ENCODE measurements at regions not wholly inside any gene's neighbourhood (a gene's known extent, or its start where the extent isn't known, plus 50 kb on each side); places are given as distances from the start of the nearest gene placed in this dataset.

- Histone ChIP-seq H3K27ac (ENCODE audit: low read depth, low read length, poor library complexity, severe bottlenecking) (no peak overlapping the region), H3K4me3 (ENCODE audit: low read depth, low read length, poor library complexity, severe bottlenecking) (no peak overlapping the region), H3K9me3 (ENCODE audit: low read length) (no peaks in the 10 kb centered on the region), H3K9me2 (ENCODE audit: insufficient read depth, low read length) (no peaks in the 10 kb centered on the region), H3K36me3 (ENCODE audit: insufficient read depth, low read length) (no peaks in the 10 kb centered on the region), H3K79me2 (ENCODE audit: insufficient read depth, low read depth, low read length) (no peaks in the 10 kb centered on the region), H3K4me2 (ENCODE audit: low read length) (no peak overlapping the region), H4K20me1 (ENCODE audit: insufficient read depth, low read length) (no peaks in the 10 kb centered on the region), H3K4me1 (ENCODE audit: insufficient read depth, low read length, poor library complexity, severe bottlenecking) (peaks cover 10% of the 10 kb centered on the region), H2AFZ (ENCODE audit: low read length) (no peak overlapping the region; the same call in 1 of the 2 replicates)
- no peak for DNase-seq (ENCODE audit: low spot score)
- intact Hi-C loops (cut with micrococcal nuclease; ENCODE audit: unreplicated experiment) = no loop called here
- POLR2A ChIA-PET = no interaction called here
- CTCF ChIA-PET (ENCODE audit: unreplicated experiment) = no interaction called here
- TF ChIP-seq EZH2phosphoT487 (IDR thresholded peaks at IDR 0.05; ENCODE audit: borderline replicate concordance, low read depth, low read length) = no peak
- no peak for TF ChIP-seq CTCF (conservative IDR thresholded peaks at IDR 0.05; ENCODE audit: low read length)
- BruUV-seq (replicated peaks) = no TSS peak
These were observed 71.9 kb upstream of the USP24 start for GRCh38 chr1:55286856-55287602.

- H2AFZ ChIP-seq (ENCODE audit: low read length) = no peak overlapping the region
- ChIA-PET POLR2A (no interaction called here), CTCF (ENCODE audit: unreplicated experiment) (no interaction called here)
- H3K4me3 ChIP-seq (ENCODE audit: low read depth, low read length, poor library complexity, severe bottlenecking) = no peak overlapping the region
- H3K4me1 ChIP-seq (ENCODE audit: insufficient read depth, low read length, poor library complexity, severe bottlenecking) = peaks cover 10% of the 10 kb centered on the region
- H4K20me1 ChIP-seq (ENCODE audit: insufficient read depth, low read length) = no peaks in the 10 kb centered on the region
- TF ChIP-seq CTCF (conservative IDR thresholded peaks at IDR 0.05; ENCODE audit: low read length) (no peak), EZH2phosphoT487 (IDR thresholded peaks at IDR 0.05; ENCODE audit: borderline replicate concordance, low read depth, low read length) (no peak)
- H3K79me2 ChIP-seq (ENCODE audit: insufficient read depth, low read depth, low read length) = no peaks in the 10 kb centered on the region
- no TSS peak for BruUV-seq (replicated peaks)
- no peaks in the 10 kb centered on the region for H3K9me3 ChIP-seq (ENCODE audit: low read length)
- H3K36me3 ChIP-seq (ENCODE audit: insufficient read depth, low read length) = no peaks in the 10 kb centered on the region
- DNase-seq (ENCODE audit: low spot score) = no peak
- intact Hi-C loops (cut with micrococcal nuclease; ENCODE audit: unreplicated experiment) = loop anchor here (2.0 kb wide), 1 partner anchor 1299 kb away; no protein-coding TSS in a partner anchor
- H3K27ac ChIP-seq (ENCODE audit: low read depth, low read length, poor library complexity, severe bottlenecking) = no peak overlapping the region
- H3K4me2 ChIP-seq (ENCODE audit: low read length) = no peak overlapping the region
- no peaks in the 10 kb centered on the region for H3K9me2 ChIP-seq (ENCODE audit: insufficient read depth, low read length)
These were observed 70.7 kb upstream of the USP24 start for GRCh38 chr1:55285834-55286233.

- no TSS peak for BruUV-seq (replicated peaks)
- H3K36me3 ChIP-seq (ENCODE audit: insufficient read depth, low read length) = no peaks in the 10 kb centered on the region
- ChIA-PET CTCF (ENCODE audit: unreplicated experiment) (no interaction called here), POLR2A (no interaction called here)
- TF ChIP-seq CTCF (conservative IDR thresholded peaks at IDR 0.05; ENCODE audit: low read length) (peak; percentile 76), EZH2phosphoT487 (IDR thresholded peaks at IDR 0.05; ENCODE audit: borderline replicate concordance, low read depth, low read length) (no peak)
- H3K4me3 ChIP-seq (ENCODE audit: low read depth, low read length, poor library complexity, severe bottlenecking) = no peak overlapping the region
- no peak overlapping the region for H3K4me2 ChIP-seq (ENCODE audit: low read length)
- no peaks in the 10 kb centered on the region for H3K9me3 ChIP-seq (ENCODE audit: low read length)
- H3K79me2 ChIP-seq (ENCODE audit: insufficient read depth, low read depth, low read length) = no peaks in the 10 kb centered on the region
- no peaks in the 10 kb centered on the region for H3K9me2 ChIP-seq (ENCODE audit: insufficient read depth, low read length)
- peaks cover 10% of the 10 kb centered on the region for H3K4me1 ChIP-seq (ENCODE audit: insufficient read depth, low read length, poor library complexity, severe bottlenecking)
- intact Hi-C loops (cut with micrococcal nuclease; ENCODE audit: unreplicated experiment) = loop anchor here (2.0 kb wide), 1 partner anchor 1300 kb away; no protein-coding TSS in a partner anchor
- peak; percentile 26 for DNase-seq (ENCODE audit: low spot score)
- H2AFZ ChIP-seq (ENCODE audit: low read length) = no peak overlapping the region
- H4K20me1 ChIP-seq (ENCODE audit: insufficient read depth, low read length) = no peaks in the 10 kb centered on the region
- H3K27ac ChIP-seq (ENCODE audit: low read depth, low read length, poor library complexity, severe bottlenecking) = no peak overlapping the region
These were observed 69.7 kb upstream of the USP24 start for GRCh38 chr1:55284856-55285255.
